ACC112 (cell line): ENCODE measurements at regions not wholly inside any gene's neighbourhood (a gene's known extent, or its start where the extent isn't known, plus 50 kb on each side); places are given as distances from the start of the nearest gene placed in this dataset.

Experiments used
- H2AFZ ChIP-seq: fragments of 200-600 bp; sonication (generic); one replicate; pipeline ENCODE4 v1.6.0; 2017; ENCODE audit warnings: antibody characterized with exemption, low read length; ENCODE audit not compliant: unreplicated experiment
- H3K27ac ChIP-seq: fragments of 200-600 bp; sonication (generic); 2 replicates; pipeline ENCODE4 v1.5.1; 2014; ENCODE audit warnings: low read depth, mild to moderate bottlenecking, antibody characterized with exemption, low read length, moderate library complexity
- H3K27me3 ChIP-seq: fragments of 200-600 bp; sonication (generic); 2 replicates; pipeline ENCODE4 v1.6.1; 2014; ENCODE audit warnings: mild to moderate bottlenecking, antibody characterized with exemption, low read length, moderate library complexity, mixed read lengths; ENCODE audit not compliant: insufficient read depth
- H3K36me3 ChIP-seq: fragments of 200-600 bp; sonication (generic); 2 replicates; pipeline ENCODE4 v1.6.1; 2016; ENCODE audit warnings: mild to moderate bottlenecking, antibody characterized with exemption, low read length, moderate library complexity, mixed read lengths; ENCODE audit not compliant: insufficient read depth
- H3K4me1 ChIP-seq: fragments of 200-600 bp; sonication (generic); one replicate; pipeline ENCODE4 v1.6.1; 2016; ENCODE audit warnings: low read length, mixed read lengths; ENCODE audit not compliant: insufficient read depth, unreplicated experiment, control insufficient read depth
- H3K4me3 ChIP-seq: fragments of 200-600 bp; sonication (generic); 2 replicates; pipeline ENCODE4 v1.5.1; 2014; ENCODE audit warnings: mild to moderate bottlenecking, low read depth, low read length
- H3K79me2 ChIP-seq: fragments of 200-600 bp; sonication (generic); one replicate; pipeline ENCODE4 v1.6.0; 2016; ENCODE audit warnings: low read length; ENCODE audit not compliant: control insufficient read depth, unreplicated experiment, insufficient read depth

DNA sequence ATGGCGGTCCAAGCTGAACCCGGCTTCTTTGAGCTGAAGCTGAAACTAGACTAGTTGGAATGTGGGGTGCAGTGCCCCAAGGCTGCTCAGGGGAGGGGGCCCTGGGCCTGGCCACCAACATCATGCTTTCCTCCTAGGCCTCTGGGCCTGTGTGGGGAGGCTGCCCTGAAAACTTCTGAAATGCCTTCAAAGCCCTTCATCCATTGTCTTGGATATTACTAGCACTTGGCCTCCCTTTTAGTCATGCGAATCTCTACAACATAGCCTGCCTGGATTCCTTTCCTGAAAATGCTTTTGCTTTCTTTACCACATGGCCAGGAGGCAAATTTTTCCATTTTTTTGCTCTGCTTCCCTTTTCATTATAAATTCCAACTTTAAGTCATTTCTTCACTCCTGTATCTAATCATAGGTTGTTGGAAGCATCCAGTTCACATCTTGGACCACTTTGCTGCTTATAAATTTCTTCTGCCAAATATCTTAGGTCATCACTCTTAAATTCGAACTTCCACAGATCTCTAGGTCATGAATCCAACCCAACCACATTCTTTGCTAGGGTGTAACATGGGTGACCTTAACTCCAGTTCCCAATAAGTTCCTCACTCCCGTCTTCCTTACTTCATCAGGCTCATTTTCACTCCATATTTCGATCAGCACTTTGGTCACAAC, 103.4 kb downstream of the DDIT4L start:
- Histone ChIP-seq H3K27ac (no peak overlapping the region), H3K79me2 (no peaks in the 10 kb centered on the region), H3K27me3 (no peaks in the 10 kb centered on the region), H3K4me1 (no peaks in the 10 kb centered on the region), H3K4me3 (no peak overlapping the region), H2AFZ (no peak overlapping the region), H3K36me3 (no peaks in the 10 kb centered on the region)

DNA sequence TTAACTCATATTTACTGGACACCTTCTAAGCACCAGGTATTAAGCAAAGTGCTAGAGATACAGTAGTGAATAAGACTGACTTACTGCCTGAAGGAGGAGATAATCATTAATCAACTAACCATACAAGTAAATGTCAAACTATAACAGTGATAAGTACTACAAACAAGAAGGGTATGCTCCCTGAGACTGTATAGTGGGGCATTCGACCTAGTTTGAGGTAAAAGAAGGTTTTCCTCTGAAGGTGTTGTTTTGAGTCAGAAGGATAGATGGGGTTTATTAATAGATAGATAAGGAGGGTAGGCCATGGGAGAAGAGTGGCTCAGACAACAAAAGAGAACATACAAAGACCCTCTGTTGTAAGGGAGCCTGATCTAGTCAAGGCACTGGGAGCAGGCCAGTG, 105.4 kb downstream of the DDIT4L start:
- H3K27ac ChIP-seq: no peak overlapping the region
- no peak overlapping the region for H3K4me3 ChIP-seq
- H3K36me3 ChIP-seq: no peaks in the 10 kb centered on the region
- H2AFZ ChIP-seq: no peak overlapping the region
- H3K4me1 ChIP-seq: no peaks in the 10 kb centered on the region
- no peaks in the 10 kb centered on the region for H3K27me3 ChIP-seq
- H3K79me2 ChIP-seq: no peaks in the 10 kb centered on the region

DNA sequence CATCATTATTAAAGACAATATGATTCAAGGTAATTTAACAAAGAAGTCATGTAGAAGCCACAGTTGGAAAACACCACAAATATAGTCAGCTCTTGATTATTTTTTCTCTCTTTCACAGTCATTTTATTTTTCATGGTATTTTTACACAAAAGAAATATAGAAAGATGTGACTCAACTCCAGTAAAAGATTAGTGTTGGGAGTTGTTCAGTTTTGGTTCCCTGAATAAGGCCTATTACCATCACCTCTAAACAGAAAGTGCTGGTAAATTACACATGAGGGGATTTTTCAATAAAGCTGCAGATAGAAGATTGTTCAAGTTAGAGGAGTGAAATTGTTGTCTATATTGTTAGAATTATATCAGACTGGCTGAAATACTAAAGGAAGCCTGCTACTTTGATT, 107.0 kb downstream of the DDIT4L start:
- no peaks in the 10 kb centered on the region for H3K36me3 ChIP-seq
- H3K4me3 ChIP-seq: no peak overlapping the region
- H3K4me1 ChIP-seq: no peaks in the 10 kb centered on the region
- no peaks in the 10 kb centered on the region for H3K79me2 ChIP-seq
- no peaks in the 10 kb centered on the region for H3K27me3 ChIP-seq
- no peak overlapping the region for H3K27ac ChIP-seq
- H2AFZ ChIP-seq: no peak overlapping the region

DNA sequence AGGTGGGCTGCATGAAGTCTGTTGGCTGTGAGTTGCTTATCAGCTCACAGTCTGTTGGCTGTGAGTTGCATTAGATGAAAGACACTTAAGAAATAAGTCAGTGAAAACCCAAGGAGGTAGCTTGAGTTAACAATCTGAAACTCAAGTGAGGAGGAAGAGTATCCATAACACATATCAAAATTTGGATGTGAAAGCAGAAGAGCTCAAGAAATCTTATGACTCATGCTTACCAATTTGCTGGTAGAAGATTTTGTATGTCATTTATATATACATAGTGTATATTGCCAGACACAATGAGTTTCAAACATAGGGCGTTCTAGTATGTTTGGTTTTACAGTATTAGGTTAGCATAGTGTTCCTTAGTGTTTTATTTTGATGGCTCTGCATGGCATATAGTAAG, 107.4 kb downstream of the DDIT4L start:
- Histone ChIP-seq H3K4me1 (no peaks in the 10 kb centered on the region), H3K27me3 (no peaks in the 10 kb centered on the region), H3K36me3 (no peaks in the 10 kb centered on the region), H3K79me2 (no peaks in the 10 kb centered on the region), H2AFZ (no peak overlapping the region), H3K27ac (no peak overlapping the region), H3K4me3 (no peak overlapping the region)

DNA sequence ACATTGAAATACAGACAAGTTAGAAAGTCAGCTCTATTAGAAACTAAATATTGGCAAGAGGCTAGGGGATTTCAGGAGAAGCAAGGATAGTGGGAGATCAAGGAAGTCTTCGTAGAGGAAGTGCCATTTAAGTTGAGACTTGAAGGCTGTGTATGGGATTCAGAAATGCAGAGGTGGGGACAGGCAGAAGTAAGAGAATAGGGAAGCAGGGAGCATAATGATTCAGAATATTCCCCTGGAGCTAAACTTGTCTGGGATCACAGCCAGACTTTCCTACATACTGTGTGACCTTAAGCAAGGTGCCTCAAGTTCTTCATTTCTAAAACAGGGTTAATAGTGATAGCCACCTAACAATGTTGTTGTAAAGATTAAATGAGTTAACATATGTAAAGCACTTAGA, 108.8 kb downstream of the DDIT4L start:
- H3K27ac ChIP-seq: no peak overlapping the region
- H3K27me3 ChIP-seq: no peaks in the 10 kb centered on the region
- H3K36me3 ChIP-seq: no peaks in the 10 kb centered on the region
- no peak overlapping the region for H3K4me3 ChIP-seq
- no peak overlapping the region for H2AFZ ChIP-seq
- no peaks in the 10 kb centered on the region for H3K4me1 ChIP-seq
- no peaks in the 10 kb centered on the region for H3K79me2 ChIP-seq

DNA sequence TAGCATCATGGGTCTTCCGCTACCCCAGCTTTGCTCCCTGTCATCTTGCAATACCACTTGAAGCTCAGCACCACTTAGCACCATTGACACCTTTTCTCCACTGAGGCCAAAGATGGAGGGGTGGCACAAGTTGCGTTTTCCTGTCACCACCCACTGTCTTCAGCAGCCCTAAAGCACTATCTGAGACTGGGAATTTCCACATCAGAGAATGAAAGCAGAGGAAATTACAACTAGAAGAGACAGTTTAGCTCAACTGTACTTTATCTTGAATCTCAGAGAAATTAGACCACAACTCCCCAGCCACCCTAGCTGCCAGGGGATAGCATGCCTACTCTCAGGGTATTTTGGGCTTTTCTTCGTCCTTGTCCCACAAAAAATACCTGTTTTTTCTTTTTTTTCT, 111.0 kb downstream of the DDIT4L start:
- Histone ChIP-seq H3K27me3 (no peaks in the 10 kb centered on the region), H3K4me1 (peaks cover 5% of the 10 kb centered on the region), H3K27ac (no peak overlapping the region), H2AFZ (no peak overlapping the region), H3K36me3 (no peaks in the 10 kb centered on the region), H3K4me3 (no peak overlapping the region), H3K79me2 (no peaks in the 10 kb centered on the region)

DNA sequence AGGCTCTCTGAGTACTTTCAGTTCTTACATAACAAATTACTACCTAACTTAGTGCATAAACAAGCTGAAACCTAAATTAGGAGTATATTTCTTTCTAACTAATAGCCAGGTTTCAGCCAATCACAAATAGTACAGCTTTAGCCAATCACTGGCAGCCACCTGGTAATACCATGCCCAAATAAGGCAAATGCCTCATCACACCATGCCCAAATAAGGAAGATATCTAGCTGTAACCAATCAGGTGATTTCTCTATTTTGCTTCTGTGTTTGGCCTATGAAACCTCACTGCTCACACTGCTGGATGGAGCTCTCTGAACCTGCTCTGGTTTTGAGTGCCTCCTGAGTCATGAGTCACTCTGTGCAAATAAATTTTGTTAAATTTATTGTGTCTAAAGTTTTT, 113.5 kb downstream of the DDIT4L start:
- Histone ChIP-seq H3K4me3 (no peak overlapping the region), H3K79me2 (no peaks in the 10 kb centered on the region), H2AFZ (no peak overlapping the region), H3K4me1 (peaks cover 5% of the 10 kb centered on the region), H3K36me3 (no peaks in the 10 kb centered on the region), H3K27ac (no peak overlapping the region), H3K27me3 (no peaks in the 10 kb centered on the region)

DNA sequence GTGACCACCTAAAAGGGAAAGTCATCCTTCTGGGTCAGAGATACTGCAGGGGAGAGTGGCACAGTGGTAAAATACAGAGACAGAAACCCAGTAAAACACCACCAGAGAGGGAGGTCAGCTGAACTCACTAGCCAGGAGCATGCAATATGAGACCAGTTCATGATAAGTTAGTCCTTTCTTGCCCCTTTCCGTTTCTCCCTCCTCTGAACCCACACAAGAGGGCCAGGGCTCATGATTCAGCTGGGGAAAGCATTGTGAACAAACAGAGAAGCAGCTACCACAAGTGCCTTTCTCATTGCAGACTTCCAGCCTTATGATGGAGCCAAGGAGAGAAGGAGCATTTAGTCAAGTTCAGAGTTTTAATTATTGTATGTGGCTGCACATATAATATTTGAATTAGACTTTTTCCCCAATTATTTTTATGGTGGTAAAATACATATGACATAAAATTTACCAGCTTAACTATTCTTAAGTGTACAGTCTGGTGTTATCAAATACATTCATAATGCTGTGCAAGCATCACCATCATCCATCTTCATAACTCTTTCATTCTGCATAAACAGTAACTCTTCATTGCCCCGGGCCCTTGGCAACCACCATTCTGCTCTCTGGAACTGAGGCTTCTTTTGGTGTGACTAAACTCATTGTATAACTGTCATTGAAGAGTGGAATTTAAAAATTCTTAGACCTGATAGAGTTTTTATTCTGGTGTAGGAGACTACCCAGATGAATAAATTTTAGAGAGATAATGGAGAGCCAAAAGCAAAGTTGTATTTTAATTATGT, 114.6 kb downstream of the DDIT4L start:
- no peaks in the 10 kb centered on the region for H3K36me3 ChIP-seq
- H3K4me1 ChIP-seq: peaks cover 5% of the 10 kb centered on the region
- no peaks in the 10 kb centered on the region for H3K27me3 ChIP-seq
- no peak overlapping the region for H3K27ac ChIP-seq
- no peak overlapping the region for H2AFZ ChIP-seq
- H3K79me2 ChIP-seq: no peaks in the 10 kb centered on the region
- no peak overlapping the region for H3K4me3 ChIP-seq

DNA sequence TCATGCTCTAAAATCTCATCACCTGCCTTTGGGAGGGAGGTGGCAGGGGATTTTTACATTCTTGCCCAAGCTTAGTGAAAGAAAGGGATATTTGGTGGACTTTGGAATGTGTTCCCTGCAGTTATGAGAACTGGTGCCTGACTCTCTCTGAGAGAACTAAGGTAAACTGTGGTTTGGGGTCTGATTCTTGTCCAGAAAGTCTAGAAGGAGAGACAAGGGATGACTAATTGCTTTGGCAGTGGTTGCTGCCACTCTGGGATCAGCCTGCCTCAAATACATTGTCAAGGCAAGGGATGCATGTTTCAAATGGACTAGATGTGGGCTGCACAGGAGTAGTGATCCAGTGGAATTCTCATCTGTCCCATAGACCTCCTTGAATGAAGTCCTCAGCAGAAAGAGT, 115.2 kb downstream of the DDIT4L start:
- no peak overlapping the region for H3K27ac ChIP-seq
- H3K36me3 ChIP-seq: no peaks in the 10 kb centered on the region
- H3K79me2 ChIP-seq: no peaks in the 10 kb centered on the region
- H3K4me3 ChIP-seq: no peak overlapping the region
- H2AFZ ChIP-seq: no peak overlapping the region
- H3K27me3 ChIP-seq: no peaks in the 10 kb centered on the region
- peaks cover 5% of the 10 kb centered on the region for H3K4me1 ChIP-seq

DNA sequence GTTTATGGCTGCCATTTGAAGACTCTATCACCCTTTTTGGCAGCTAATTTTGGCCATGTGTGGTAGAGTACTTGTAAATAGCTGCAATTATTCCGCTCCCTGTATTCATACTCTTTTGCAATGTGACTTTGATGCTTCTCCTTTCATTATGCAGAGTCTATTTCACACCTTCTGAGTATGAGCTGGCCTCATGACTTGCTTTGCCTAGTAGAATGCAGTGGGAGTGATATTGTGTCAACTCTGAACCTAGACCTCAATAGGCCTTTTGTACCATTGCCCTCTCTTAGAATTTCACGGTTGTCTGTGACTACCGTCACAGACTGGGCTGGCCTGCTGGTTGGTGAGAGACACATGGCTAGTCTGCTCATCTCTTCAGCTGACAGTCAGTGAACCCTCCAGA, 118.8 kb downstream of the DDIT4L start:
- Histone ChIP-seq H3K36me3 (no peaks in the 10 kb centered on the region), H3K4me3 (no peak overlapping the region), H3K79me2 (no peaks in the 10 kb centered on the region), H2AFZ (no peak overlapping the region), H3K27me3 (peaks cover 8% of the 10 kb centered on the region), H3K27ac (no peak overlapping the region), H3K4me1 (peaks cover 5% of the 10 kb centered on the region)

DNA sequence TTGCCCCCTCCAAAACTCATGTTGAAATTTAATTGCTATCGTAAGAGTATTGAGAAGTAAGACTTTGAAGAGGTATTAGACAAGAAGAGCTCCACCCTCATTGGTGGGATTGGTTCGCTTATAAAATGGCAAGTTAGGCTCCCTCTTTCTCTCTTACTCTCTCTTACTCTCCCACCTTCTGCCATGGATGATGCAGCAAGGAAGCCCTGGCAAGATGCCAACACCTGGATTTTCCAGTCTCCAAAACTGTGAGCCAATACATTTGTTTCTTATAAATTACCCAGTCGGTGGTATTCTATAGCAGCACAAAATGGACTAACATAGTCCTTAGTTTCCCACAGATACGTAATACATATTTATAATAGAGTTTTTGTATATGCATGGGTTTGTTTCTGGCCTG, 119.4 kb downstream of the DDIT4L start:
- no peaks in the 10 kb centered on the region for H3K36me3 ChIP-seq
- no peak overlapping the region for H3K4me3 ChIP-seq
- H3K27ac ChIP-seq: no peak overlapping the region
- peaks cover 8% of the 10 kb centered on the region for H3K27me3 ChIP-seq
- H2AFZ ChIP-seq: no peak overlapping the region
- H3K79me2 ChIP-seq: no peaks in the 10 kb centered on the region
- peaks cover 5% of the 10 kb centered on the region for H3K4me1 ChIP-seq
